ENCODE measurements at regions not wholly inside any gene's neighbourhood (a gene's known extent, or its start where the extent isn't known, plus 50 kb on each side); places are given as distances from the start of the nearest gene placed in this dataset.

DNA sequence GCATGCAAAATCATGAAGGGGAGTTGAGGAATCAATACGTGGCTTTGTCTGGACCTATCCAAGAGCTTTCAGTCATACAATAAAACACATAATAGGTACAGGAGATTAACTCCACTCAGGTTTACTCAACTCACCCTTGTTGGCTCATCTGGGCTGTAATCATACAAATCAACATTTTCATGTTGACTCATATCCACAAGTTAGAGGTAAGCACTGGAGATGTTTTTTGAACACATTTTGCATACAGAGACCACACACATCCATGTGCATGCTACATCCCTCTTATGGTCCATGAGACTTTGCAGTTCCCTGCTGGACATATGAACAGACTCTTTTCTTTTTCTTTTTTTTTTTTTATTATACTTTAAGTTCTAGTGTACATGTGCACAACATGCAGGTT is 336.9 kb upstream of the PIK3C3 start:
- H3K4me3 Mint-ChIP-seq = no peak overlapping the region
- H3K36me3 Mint-ChIP-seq (ENCODE audit: insufficient read depth) = peaks cover 1% of the 10 kb centered on the region
- H3K4me1 Mint-ChIP-seq = no peaks in the 10 kb centered on the region
- DNase-seq (ENCODE audit: low spot score in 2 of 2) = no peak
- H3K27ac Mint-ChIP-seq (ENCODE audit: low read depth) = no peak overlapping the region
- no peak for ATAC-seq (replicated peaks; ENCODE audit: extremely low read depth, poor library complexity, severe bottlenecking)
- H3K9me3 Mint-ChIP-seq = peaks cover 6% of the 10 kb centered on the region
- H3K27me3 Mint-ChIP-seq = no peaks in the 10 kb centered on the region

DNA sequence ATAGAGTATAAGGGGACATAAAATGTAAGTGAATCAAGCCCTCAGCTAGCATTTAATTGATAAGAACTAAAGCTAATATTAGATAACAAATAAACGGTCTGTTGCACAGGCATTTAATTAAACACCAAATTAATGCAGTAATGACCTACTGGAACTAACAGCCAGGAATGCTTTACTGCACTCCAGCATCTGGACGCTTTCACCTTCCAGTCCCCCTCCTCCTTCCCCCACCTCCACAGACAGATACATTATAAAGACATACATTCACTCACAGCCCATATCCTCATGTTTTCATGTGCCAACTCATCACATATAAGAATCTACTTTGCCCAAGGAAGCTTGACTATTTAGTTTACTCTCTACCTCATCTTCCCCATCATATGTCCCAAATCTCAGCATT is 337.4 kb upstream of the PIK3C3 start:
- H3K27me3 Mint-ChIP-seq = no peaks in the 10 kb centered on the region
- ATAC-seq (replicated peaks; ENCODE audit: extremely low read depth, poor library complexity, severe bottlenecking) (no peak), DNase-seq (ENCODE audit: low spot score in 2 of 2) (no peak)
- peaks cover 5% of the 10 kb centered on the region for H3K9me3 Mint-ChIP-seq
- no peak overlapping the region for H3K4me3 Mint-ChIP-seq
- peaks cover 1% of the 10 kb centered on the region for H3K36me3 Mint-ChIP-seq (ENCODE audit: insufficient read depth)
- H3K27ac Mint-ChIP-seq (ENCODE audit: low read depth) = no peak overlapping the region
- H3K4me1 Mint-ChIP-seq = no peaks in the 10 kb centered on the region

DNA sequence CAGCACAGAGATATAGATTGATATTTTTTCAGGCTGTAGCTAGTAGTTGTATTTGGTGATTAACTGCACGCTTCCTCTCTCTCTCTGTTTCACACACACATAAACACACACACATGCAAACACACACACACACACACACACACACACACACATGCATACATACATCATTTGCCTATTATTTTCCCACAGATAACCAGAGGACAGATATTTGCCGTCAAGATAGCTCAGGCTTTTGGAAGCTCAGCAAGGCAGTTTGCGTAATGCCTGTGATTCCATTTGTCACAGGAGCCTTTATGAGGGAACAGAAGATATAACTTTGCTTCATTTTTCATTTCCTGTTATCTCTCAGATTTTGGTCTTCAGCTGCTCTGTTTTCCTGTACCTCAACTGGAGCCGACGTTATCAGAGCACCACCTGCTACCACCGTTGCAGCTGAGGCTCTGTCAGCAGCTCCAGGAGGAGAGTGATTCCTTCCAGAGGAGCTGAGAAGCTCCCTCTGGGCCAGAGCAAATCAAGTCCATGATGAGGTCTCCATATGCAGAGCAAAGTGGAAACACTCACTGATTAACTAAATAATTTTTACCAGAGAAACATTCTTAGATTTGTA is 341.9 kb upstream of the PIK3C3 start:
- H3K27ac Mint-ChIP-seq (ENCODE audit: low read depth) = no peak overlapping the region
- H3K4me1 Mint-ChIP-seq = no peaks in the 10 kb centered on the region
- no peak overlapping the region for H3K4me3 Mint-ChIP-seq
- ATAC-seq (replicated peaks; ENCODE audit: extremely low read depth, poor library complexity, severe bottlenecking) (no peak), DNase-seq (ENCODE audit: low spot score in 2 of 2) (no peak)
- peaks cover 19% of the 10 kb centered on the region for H3K9me3 Mint-ChIP-seq
- no peaks in the 10 kb centered on the region for H3K27me3 Mint-ChIP-seq
- H3K36me3 Mint-ChIP-seq (ENCODE audit: insufficient read depth) = peaks cover 2% of the 10 kb centered on the region

DNA sequence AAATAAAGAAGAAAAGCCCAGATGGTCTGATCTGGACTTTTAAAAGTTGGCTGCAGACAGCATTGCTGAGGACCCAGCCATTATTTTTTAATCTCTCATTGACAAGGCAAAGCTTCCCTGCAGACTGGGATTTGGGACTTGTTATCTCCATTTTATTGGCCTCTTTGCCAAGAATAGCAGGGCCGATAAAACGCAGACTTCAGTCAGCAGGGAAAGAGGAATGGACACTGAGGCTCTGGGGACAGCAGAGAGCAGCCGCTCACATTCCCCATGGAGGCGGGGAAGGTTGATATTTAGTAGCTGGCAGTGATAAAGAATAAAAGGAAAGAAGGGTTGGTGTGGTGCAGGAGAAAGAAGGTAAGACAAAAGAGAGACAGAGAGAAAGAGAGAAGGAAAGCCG is 350.1 kb upstream of the PIK3C3 start:
- H3K4me3 Mint-ChIP-seq = no peak overlapping the region
- H3K36me3 Mint-ChIP-seq (ENCODE audit: insufficient read depth) = peaks cover 2% of the 10 kb centered on the region
- no peaks in the 10 kb centered on the region for H3K4me1 Mint-ChIP-seq
- no peak overlapping the region for H3K27ac Mint-ChIP-seq (ENCODE audit: low read depth)
- H3K9me3 Mint-ChIP-seq = peaks cover 24% of the 10 kb centered on the region
- H3K27me3 Mint-ChIP-seq = no peaks in the 10 kb centered on the region
- no peak for ATAC-seq (replicated peaks; ENCODE audit: extremely low read depth, poor library complexity, severe bottlenecking)
- no peak for DNase-seq (ENCODE audit: low spot score in 2 of 2)

DNA sequence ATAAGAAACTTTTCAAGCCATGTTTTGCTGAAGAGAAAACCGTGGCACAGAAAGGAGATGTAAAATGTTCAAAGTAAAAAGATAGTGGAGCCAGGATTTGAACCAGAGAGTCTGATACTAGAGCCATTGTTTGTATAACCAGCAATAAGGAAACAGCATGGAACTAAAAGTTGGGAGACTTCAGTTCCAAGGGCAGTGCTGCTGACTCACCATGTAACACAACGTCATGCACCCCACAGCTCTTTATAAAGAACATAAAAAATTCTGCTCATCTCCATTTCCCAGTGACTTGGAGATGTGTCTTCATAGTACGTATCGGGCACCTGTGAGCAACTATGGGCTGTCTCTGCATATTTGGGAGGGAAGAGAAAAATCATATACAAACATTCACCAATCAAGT is 353.0 kb upstream of the PIK3C3 start:
- ATAC-seq (replicated peaks; ENCODE audit: extremely low read depth, poor library complexity, severe bottlenecking) (no peak), DNase-seq (ENCODE audit: low spot score in 2 of 2) (no peak)
- Mint-ChIP-seq H3K4me3 (no peak overlapping the region), H3K27ac (ENCODE audit: low read depth) (no peak overlapping the region), H3K36me3 (ENCODE audit: insufficient read depth) (no peaks in the 10 kb centered on the region), H3K4me1 (no peaks in the 10 kb centered on the region), H3K27me3 (no peaks in the 10 kb centered on the region), H3K9me3 (peaks cover 15% of the 10 kb centered on the region)

DNA sequence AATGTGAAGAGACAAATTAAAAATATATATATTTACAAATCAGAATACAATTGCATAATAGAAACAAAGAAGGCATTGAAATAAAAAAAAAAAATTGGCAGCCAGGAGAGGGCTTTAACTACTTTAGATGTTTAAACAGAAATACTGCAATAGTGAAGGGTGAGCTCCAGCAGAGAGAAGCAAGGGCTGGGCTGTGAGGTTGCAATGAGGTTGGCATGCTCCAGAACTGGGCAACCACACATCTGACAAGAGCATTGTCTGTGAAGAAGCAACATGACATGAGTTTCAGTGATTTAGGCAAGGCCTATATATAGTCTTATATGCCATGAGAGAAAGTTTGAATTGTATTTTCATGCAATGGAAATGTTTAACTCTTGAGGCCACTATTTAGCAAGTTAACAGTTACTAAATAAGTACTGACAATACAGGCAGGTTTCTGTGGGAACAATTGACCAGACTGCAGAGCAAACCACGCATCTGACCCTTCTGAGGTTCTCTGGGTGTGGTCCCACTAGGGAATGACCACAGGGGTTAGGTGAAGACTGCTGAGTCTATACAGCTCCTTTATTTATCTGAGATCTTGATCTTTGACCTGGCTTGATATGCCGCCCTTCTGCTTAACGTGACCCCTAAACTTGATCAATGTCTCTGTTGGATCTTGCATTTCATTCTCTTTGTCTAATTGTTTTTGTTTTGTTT is 354.2 kb upstream of the PIK3C3 start:
- ATAC-seq (replicated peaks; ENCODE audit: extremely low read depth, poor library complexity, severe bottlenecking) = no peak
- no peaks in the 10 kb centered on the region for H3K4me1 Mint-ChIP-seq
- no peak overlapping the region for H3K27ac Mint-ChIP-seq (ENCODE audit: low read depth)
- DNase-seq (ENCODE audit: low spot score in 2 of 2) = no peak
- no peaks in the 10 kb centered on the region for H3K27me3 Mint-ChIP-seq
- no peak overlapping the region for H3K4me3 Mint-ChIP-seq
- no peaks in the 10 kb centered on the region for H3K36me3 Mint-ChIP-seq (ENCODE audit: insufficient read depth)
- H3K9me3 Mint-ChIP-seq = peaks cover 12% of the 10 kb centered on the region

DNA sequence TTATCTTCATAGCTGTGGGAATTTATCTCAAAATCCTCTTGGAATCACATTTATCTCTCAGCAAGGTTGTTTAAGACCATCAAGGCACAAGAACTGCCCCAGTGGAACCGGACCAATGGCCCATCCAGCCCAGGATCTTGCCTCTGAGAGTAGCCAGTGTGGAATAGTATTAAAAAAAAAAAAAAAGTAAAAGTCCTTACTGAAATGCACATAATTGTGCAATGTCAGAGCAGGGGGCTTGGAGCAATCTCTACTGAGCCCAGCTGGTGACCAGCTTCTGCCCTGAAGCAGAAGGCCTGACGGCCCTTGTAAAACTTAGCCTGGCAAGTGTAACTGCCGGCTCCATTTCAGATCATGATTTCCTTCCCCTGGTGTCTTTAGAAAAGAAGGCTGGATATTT is 355.6 kb upstream of the PIK3C3 start:
- Mint-ChIP-seq H3K36me3 (ENCODE audit: insufficient read depth) (no peaks in the 10 kb centered on the region), H3K4me3 (no peak overlapping the region), H3K4me1 (no peaks in the 10 kb centered on the region), H3K27me3 (no peaks in the 10 kb centered on the region), H3K9me3 (peaks cover 16% of the 10 kb centered on the region), H3K27ac (ENCODE audit: low read depth) (no peak overlapping the region)
- ATAC-seq (replicated peaks; ENCODE audit: extremely low read depth, poor library complexity, severe bottlenecking) (no peak), DNase-seq (ENCODE audit: low spot score in 2 of 2) (no peak)

DNA sequence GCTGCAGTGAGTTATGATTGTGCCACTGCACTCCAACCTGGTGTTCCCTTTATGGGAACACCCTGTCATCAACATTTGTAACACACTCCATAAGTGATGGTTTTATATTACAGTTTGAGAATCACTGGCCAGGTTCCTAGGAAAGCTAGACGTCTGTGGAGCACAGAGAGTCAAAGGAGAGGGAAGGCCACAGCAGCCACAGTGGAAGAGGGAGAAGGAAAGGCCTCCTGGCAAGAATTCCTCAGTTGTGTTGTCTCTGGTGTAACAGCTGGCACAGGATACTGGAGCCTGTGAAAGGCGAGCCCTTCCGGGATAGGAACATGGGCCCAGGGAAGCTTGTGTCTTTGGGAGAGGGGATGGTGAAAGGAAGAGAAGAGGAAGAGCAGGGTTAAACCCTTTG is 360.5 kb upstream of the PIK3C3 start:
- peaks cover 13% of the 10 kb centered on the region for H3K9me3 Mint-ChIP-seq
- no peaks in the 10 kb centered on the region for H3K36me3 Mint-ChIP-seq (ENCODE audit: insufficient read depth)
- no peak overlapping the region for H3K4me3 Mint-ChIP-seq
- ATAC-seq (replicated peaks; ENCODE audit: extremely low read depth, poor library complexity, severe bottlenecking) (no peak), DNase-seq (ENCODE audit: low spot score in 2 of 2) (no peak)
- no peaks in the 10 kb centered on the region for H3K4me1 Mint-ChIP-seq
- no peak overlapping the region for H3K27ac Mint-ChIP-seq (ENCODE audit: low read depth)
- no peaks in the 10 kb centered on the region for H3K27me3 Mint-ChIP-seq

DNA sequence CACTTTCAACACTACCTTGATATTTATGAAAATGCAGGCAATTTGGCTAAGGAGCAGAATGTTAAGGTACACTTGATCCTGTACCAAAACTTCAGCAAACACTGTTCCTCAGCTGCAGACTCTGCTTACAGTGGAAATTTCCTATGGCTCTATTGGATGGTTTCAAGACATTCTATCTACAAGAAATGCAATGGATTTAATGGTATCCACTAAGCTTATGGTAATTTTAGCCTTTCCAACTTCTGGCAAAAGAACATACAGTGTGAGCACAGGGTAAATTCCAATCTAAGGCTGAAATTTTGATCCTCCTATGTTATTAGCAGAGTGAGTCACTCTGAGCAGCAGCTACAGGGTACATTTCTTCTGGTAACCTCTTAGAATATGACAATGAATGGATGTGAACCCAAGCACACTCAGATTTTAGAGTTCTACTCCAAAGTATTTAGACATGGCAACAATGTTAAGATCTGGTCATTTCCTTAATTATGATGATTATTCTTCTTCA is 361.8 kb upstream of the PIK3C3 start:
- no peak for DNase-seq (ENCODE audit: low spot score in 2 of 2)
- no peak overlapping the region for H3K4me3 Mint-ChIP-seq
- H3K27me3 Mint-ChIP-seq = no peaks in the 10 kb centered on the region
- peaks cover 13% of the 10 kb centered on the region for H3K9me3 Mint-ChIP-seq
- ATAC-seq (replicated peaks; ENCODE audit: extremely low read depth, poor library complexity, severe bottlenecking) = no peak
- H3K4me1 Mint-ChIP-seq = no peaks in the 10 kb centered on the region
- no peaks in the 10 kb centered on the region for H3K36me3 Mint-ChIP-seq (ENCODE audit: insufficient read depth)
- no peak overlapping the region for H3K27ac Mint-ChIP-seq (ENCODE audit: low read depth)

DNA sequence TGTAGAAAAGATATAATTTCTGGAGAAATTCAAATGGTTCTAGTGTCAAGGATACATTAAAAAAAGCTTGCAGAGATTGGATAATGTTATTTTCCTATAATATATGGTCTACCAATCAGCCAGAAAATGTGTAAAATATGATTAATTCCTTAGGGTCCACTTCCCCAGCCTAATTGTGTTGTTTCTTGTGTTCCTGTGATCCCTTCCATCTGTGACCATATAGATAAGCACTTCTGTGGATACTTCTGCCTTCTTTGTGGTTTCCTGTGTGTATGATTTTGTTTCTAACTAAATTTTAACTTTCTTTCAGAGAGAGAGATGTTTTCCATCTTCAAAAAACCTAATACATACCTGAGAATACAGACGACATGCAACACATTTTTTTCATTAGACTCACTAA is 367.1 kb upstream of the PIK3C3 start:
- Mint-ChIP-seq H3K4me3 (no peak overlapping the region), H3K9me3 (peaks cover 11% of the 10 kb centered on the region), H3K36me3 (ENCODE audit: insufficient read depth) (no peaks in the 10 kb centered on the region), H3K27ac (ENCODE audit: low read depth) (no peak overlapping the region), H3K27me3 (no peaks in the 10 kb centered on the region), H3K4me1 (no peaks in the 10 kb centered on the region)
- DNase-seq (ENCODE audit: low spot score in 2 of 2) (no peak), ATAC-seq (replicated peaks; ENCODE audit: extremely low read depth, poor library complexity, severe bottlenecking) (no peak)

DNA sequence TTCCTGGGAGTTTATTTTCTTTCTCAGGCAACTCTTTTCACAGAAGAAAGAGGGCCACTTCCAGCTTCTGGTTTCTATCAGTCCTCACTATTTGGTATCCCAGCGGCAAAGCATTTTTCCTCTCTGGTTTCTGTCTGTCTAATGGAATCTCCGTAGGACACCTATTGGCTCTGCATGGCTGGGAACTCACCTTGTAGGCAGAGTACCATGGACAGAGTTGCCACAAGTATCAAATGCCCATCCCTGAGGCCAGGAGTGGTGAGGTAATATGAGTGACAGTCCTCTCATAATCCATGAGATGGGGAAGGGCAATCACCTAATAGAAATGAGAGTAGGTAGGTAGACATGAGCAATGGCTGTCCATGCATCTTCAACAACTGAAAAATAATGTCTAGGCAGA is 369.5 kb upstream of the PIK3C3 start:
- H3K4me3 Mint-ChIP-seq = no peak overlapping the region
- ATAC-seq (replicated peaks; ENCODE audit: extremely low read depth, poor library complexity, severe bottlenecking) = no peak
- no peaks in the 10 kb centered on the region for H3K4me1 Mint-ChIP-seq
- no peak overlapping the region for H3K27ac Mint-ChIP-seq (ENCODE audit: low read depth)
- H3K9me3 Mint-ChIP-seq = peaks cover 13% of the 10 kb centered on the region
- no peak for DNase-seq (ENCODE audit: low spot score in 2 of 2)
- no peaks in the 10 kb centered on the region for H3K27me3 Mint-ChIP-seq
- no peaks in the 10 kb centered on the region for H3K36me3 Mint-ChIP-seq (ENCODE audit: insufficient read depth)

DNA sequence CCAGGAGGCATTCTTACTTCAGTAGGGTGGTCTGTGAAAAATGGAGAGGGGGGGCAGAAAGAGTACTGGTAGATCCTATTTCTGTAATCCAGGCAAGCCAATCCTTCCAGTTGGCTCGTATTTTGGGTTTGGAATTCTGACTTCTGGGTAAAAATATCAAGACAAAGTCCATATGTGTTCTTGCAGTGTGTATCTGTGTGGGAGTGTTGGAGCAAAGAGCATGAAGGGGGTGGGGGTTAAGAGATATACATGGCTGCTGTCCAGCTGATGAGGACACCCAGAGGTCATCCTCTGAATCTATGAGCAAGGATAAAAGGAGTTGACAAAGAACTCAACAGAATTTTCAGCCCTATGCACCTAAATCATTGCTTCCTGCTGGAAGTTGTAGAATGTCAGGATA is 375.8 kb upstream of the PIK3C3 start:
- no peaks in the 10 kb centered on the region for H3K36me3 Mint-ChIP-seq (ENCODE audit: insufficient read depth)
- no peak for DNase-seq (ENCODE audit: low spot score in 2 of 2)
- H3K27me3 Mint-ChIP-seq = no peaks in the 10 kb centered on the region
- no peaks in the 10 kb centered on the region for H3K4me1 Mint-ChIP-seq
- no peak overlapping the region for H3K4me3 Mint-ChIP-seq
- H3K9me3 Mint-ChIP-seq = peaks cover 7% of the 10 kb centered on the region
- ATAC-seq (replicated peaks; ENCODE audit: extremely low read depth, poor library complexity, severe bottlenecking) = no peak
- no peak overlapping the region for H3K27ac Mint-ChIP-seq (ENCODE audit: low read depth)

DNA sequence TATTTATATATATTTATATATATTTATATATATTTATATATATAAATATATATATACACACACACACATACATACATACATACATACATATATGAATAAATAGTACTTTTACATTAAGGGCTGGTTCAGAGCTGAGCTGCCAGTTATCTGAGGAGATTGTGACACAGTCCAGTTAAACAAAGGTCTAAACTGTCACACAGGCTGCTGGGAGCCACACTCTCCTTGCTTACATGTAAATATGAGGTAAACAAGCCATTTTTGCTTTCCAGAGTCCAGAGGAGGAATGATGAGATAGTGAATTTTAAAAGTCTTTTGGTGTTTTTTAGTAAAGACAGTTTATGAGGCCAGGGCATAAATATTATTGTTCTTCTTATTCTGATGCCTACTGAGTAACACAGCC is 377.5 kb upstream of the PIK3C3 start:
- ATAC-seq (replicated peaks; ENCODE audit: extremely low read depth, poor library complexity, severe bottlenecking) = no peak
- Mint-ChIP-seq H3K4me3 (no peak overlapping the region), H3K27ac (ENCODE audit: low read depth) (no peak overlapping the region), H3K27me3 (no peaks in the 10 kb centered on the region), H3K9me3 (peaks cover 4% of the 10 kb centered on the region), H3K4me1 (no peaks in the 10 kb centered on the region), H3K36me3 (ENCODE audit: insufficient read depth) (no peaks in the 10 kb centered on the region)
- DNase-seq (ENCODE audit: low spot score in 2 of 2) = no peak

All from central memory CD8-positive, alpha-beta T cell (primary cell).